GM23248 (cell line): ENCODE measurements at regions not wholly inside any gene's neighbourhood (a gene's known extent, or its start where the extent isn't known, plus 50 kb on each side); places are given as distances from the start of the nearest gene placed in this dataset.
A peak's percentile ranks its signal among the peaks of the same experiment; 100 is the strongest.

Experiments used
- DNase-seq: peaks from one replicate; pipeline ENCODE4 v3.0.0-alpha.2; 2015
- H2AFZ ChIP-seq: fragments of 200-600 bp; sonication (generic); 2 replicates; pipeline ENCODE4 v1.6.1; 2016; ENCODE audit warnings: antibody characterized with exemption
- H3F3A ChIP-seq: fragments of 200-600 bp; sonication (generic); 2 replicates; pipeline ENCODE4 v1.6.1; 2016; ENCODE audit warnings: mild to moderate bottlenecking, antibody characterized with exemption, mixed run types; ENCODE audit not compliant: insufficient read depth
- H3K27ac ChIP-seq: fragments of 200-600 bp; sonication (generic); 2 replicates; pipeline ENCODE4 v1.5.1; 2016; ENCODE audit warnings: mild to moderate bottlenecking
- H3K27me3 ChIP-seq: fragments of 200-600 bp; sonication (generic); replicated peaks from 2 replicates; pipeline ENCODE4 v1.6.1; 2016; ENCODE audit warnings: mild to moderate bottlenecking; ENCODE audit not compliant: insufficient read depth
- H3K36me3 ChIP-seq: fragments of 200-600 bp; sonication (generic); 2 replicates; pipeline ENCODE4 v1.6.1; 2016; ENCODE audit warnings: low read depth, mild to moderate bottlenecking
- H3K4me1 ChIP-seq: fragments of 200-600 bp; sonication (generic); 2 replicates; pipeline ENCODE4 v1.6.1; 2016; ENCODE audit warnings: mild to moderate bottlenecking; ENCODE audit not compliant: insufficient read depth
- H3K4me2 ChIP-seq: fragments of 200-600 bp; sonication (generic); one replicate; pipeline ENCODE4 v1.6.1; 2016; ENCODE audit warnings: mild to moderate bottlenecking; ENCODE audit not compliant: unreplicated experiment
- H3K4me3 ChIP-seq: fragments of 200-600 bp; sonication (generic); 2 replicates; pipeline ENCODE4 v1.5.1; 2016; ENCODE audit warnings: mild to moderate bottlenecking
- H3K79me2 ChIP-seq: fragments of 200-600 bp; sonication (generic); 2 replicates; pipeline ENCODE4 v1.6.1; 2016; ENCODE audit warnings: mild to moderate bottlenecking; ENCODE audit not compliant: insufficient read depth
- H3K9ac ChIP-seq: fragments of 200-600 bp; sonication (generic); 2 replicates; pipeline ENCODE4 v1.6.1; 2016; ENCODE audit warnings: mild to moderate bottlenecking
- H3K9me2 ChIP-seq: fragments of 200-600 bp; sonication (generic); 2 replicates; pipeline ENCODE4 v1.6.1; 2016; ENCODE audit warnings: mixed run types, mild to moderate bottlenecking, moderate library complexity; ENCODE audit not compliant: insufficient read depth
- H3K9me3 ChIP-seq: fragments of 200-600 bp; sonication (generic); one replicate; pipeline ENCODE4 v1.6.1; 2017; ENCODE audit warnings: low read depth
- H4K20me1 ChIP-seq: fragments of 200-600 bp; sonication (generic); 2 replicates; pipeline ENCODE4 v1.6.0; 2016; ENCODE audit not compliant: insufficient read depth
- EZH2 ChIP-seq: fragments of 200-600 bp; sonication (generic); IDR thresholded peaks from 2 replicates; pipeline ENCODE4 v1.6.1; 2018; ENCODE audit warnings: antibody characterized with exemption, mild to moderate bottlenecking; ENCODE audit not compliant: insufficient read depth, poor library complexity, severe bottlenecking
- EZH2phosphoT487 ChIP-seq: fragments of 200-600 bp; sonication (generic); IDR thresholded peaks from 2 replicates; pipeline ENCODE4 v1.6.1; 2018; ENCODE audit warnings: antibody characterized with exemption, moderate library complexity, mild to moderate bottlenecking, low read depth; ENCODE audit not compliant: insufficient read depth
- WGBS, 2 experiments: methylation state at CpG; one replicate each; pipeline ENCODE4 v1.1.6; 2015 to 2017; ENCODE audit warnings: low lambda C conversion rate in 2 of 2, low coverage in 1 of 2; ENCODE audit errors: missing lambda C conversion rate in 2 of 2; 5-methylcytosine and 5-hydroxymethylcytosine counted together
- in situ Hi-C: fragments of 300-500 bp; cut with MboI; formaldehyde crosslinking; loops from 2 replicates; pipeline ENCODE4 v1.15.0; 2020

DNA sequence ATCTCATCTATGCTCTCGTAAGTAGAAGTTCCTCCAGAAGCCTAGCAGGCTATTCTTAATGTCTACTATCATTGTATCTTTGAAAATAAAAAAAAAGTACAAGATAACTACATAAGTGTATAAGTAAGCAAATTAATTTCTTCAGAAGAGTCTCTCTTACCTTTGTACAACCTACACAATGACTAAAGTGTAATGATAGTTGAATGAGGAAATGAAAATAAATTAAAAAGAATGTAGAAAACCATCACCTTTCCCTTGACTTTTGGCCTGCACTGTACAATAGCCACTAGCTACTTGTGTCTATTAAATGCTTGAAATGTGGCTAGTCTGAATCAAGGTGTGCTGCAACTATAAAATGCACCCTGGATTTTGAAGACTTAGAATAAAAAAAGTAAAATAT lies 229.9 kb upstream of the FOXN3 start:
- Histone ChIP-seq H3K9ac (no peak overlapping the region), H3K4me2 (no peak overlapping the region), H3F3A (no peaks in the 10 kb centered on the region), H3K9me2 (no peaks in the 10 kb centered on the region), H3K79me2 (no peaks in the 10 kb centered on the region), H3K9me3 (no peaks in the 10 kb centered on the region), H3K27me3 (no peaks in the 10 kb centered on the region), H3K27ac (no peak overlapping the region), H4K20me1 (no peaks in the 10 kb centered on the region), H3K4me3 (no peak overlapping the region), H3K4me1 (no peaks in the 10 kb centered on the region), H2AFZ (no peak overlapping the region), H3K36me3 (no peaks in the 10 kb centered on the region)
- no peak for TF ChIP-seq EZH2phosphoT487
- no peak for TF ChIP-seq EZH2
- no peak for DNase-seq
- in situ Hi-C loops: no loop called here
- WGBS, 2 experiments: 89 to 100% methylated on average over 1 of the region's 1 CpG

- H3K9me3 ChIP-seq: no peaks in the 10 kb centered on the region
- no peak overlapping the region for H3K4me2 ChIP-seq
- no peaks in the 10 kb centered on the region for H3K36me3 ChIP-seq
- no peak overlapping the region for H2AFZ ChIP-seq
- no peaks in the 10 kb centered on the region for H3K79me2 ChIP-seq
- DNase-seq: no peak
- H3K27me3 ChIP-seq: no peaks in the 10 kb centered on the region
- no peak overlapping the region for H3K27ac ChIP-seq
- H3K4me3 ChIP-seq: no peak overlapping the region
- H3K9ac ChIP-seq: no peak overlapping the region
- TF ChIP-seq EZH2 (no peak), EZH2phosphoT487 (no peak)
- H3K4me1 ChIP-seq: peaks cover 8% of the 10 kb centered on the region; the same call in 1 of the 2 replicates
- 85 to 92% methylated on average over 4 of the region's 4 CpGs for WGBS, 2 experiments
- no peaks in the 10 kb centered on the region for H4K20me1 ChIP-seq
- H3F3A ChIP-seq: peaks cover 10% of the 10 kb centered on the region; the same call in 1 of the 2 replicates
- in situ Hi-C loops: no loop called here
- no peaks in the 10 kb centered on the region for H3K9me2 ChIP-seq
These were observed 227.6 kb upstream of the FOXN3 start for GRCh38 chr14:89644641-89645040.

GRCh38 chr14:89641495-89642175 lies 224.6 kb upstream of the FOXN3 start:
- H3K9me3 ChIP-seq: no peaks in the 10 kb centered on the region
- DNase-seq: no peak
- H3K79me2 ChIP-seq: no peaks in the 10 kb centered on the region
- 69% methylated on average over 8 of the region's 8 CpGs for WGBS, 2 experiments
- TF ChIP-seq EZH2 (no peak), EZH2phosphoT487 (no peak)
- H2AFZ ChIP-seq: no peak overlapping the region
- in situ Hi-C loops: no loop called here
- H3K4me3 ChIP-seq: no peak overlapping the region
- H3K27ac ChIP-seq: no peak overlapping the region
- no peaks in the 10 kb centered on the region for H4K20me1 ChIP-seq
- no peaks in the 10 kb centered on the region for H3K27me3 ChIP-seq
- no peaks in the 10 kb centered on the region for H3K9me2 ChIP-seq
- H3K4me2 ChIP-seq: no peak overlapping the region
- H3K9ac ChIP-seq: no peak overlapping the region
- peaks cover 8% of the 10 kb centered on the region; the same call in 1 of the 2 replicates for H3K4me1 ChIP-seq
- peaks cover 11% of the 10 kb centered on the region; the same call in 1 of the 2 replicates for H3F3A ChIP-seq
- H3K36me3 ChIP-seq: no peaks in the 10 kb centered on the region

DNA sequence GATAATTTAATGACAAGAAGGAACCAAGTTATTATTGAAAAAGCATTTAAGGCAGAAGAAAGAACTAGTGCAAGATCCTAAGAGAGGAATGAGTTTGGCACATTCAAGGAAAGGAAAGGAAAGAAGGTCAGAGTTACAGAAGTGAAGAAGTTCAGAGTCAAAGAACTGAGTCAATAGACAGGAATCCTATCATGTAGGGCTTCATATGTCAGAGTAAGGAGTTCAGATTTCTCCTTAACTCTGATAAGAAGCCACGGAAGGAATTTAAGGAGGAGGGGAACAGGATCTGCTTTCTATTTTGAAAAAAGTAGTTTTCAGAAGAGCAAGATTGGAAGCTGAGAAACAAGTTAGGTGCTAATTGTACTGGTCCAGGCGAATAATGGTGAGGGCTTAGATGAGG lies 223.1 kb upstream of the FOXN3 start:
- H3K9ac ChIP-seq: no peak overlapping the region
- no peaks in the 10 kb centered on the region for H4K20me1 ChIP-seq
- H3K4me3 ChIP-seq: no peak overlapping the region
- no peaks in the 10 kb centered on the region for H3K9me2 ChIP-seq
- H3K4me1 ChIP-seq: peaks cover 8% of the 10 kb centered on the region; the same call in 1 of the 2 replicates
- WGBS, 2 experiments: 50 to 51% methylated on average over 2 of the region's 2 CpGs
- no peaks in the 10 kb centered on the region for H3K36me3 ChIP-seq
- no peaks in the 10 kb centered on the region for H3K9me3 ChIP-seq
- H3K79me2 ChIP-seq: no peaks in the 10 kb centered on the region
- peaks cover 11% of the 10 kb centered on the region; the same call in 1 of the 2 replicates for H3F3A ChIP-seq
- in situ Hi-C loops: no loop called here
- TF ChIP-seq EZH2phosphoT487 (no peak), EZH2 (no peak)
- H3K4me2 ChIP-seq: peak overlapping the region; percentile 9
- no peak for DNase-seq
- H3K27me3 ChIP-seq: no peaks in the 10 kb centered on the region
- peak overlapping the region; percentile 26; the same call in 1 of the 2 replicates for H2AFZ ChIP-seq
- H3K27ac ChIP-seq: no peak overlapping the region
